DMS114 treated with DMSO at 0.1 percent for 48 hours (cell line): ENCODE measurements at regions not wholly inside any gene's neighbourhood (a gene's known extent, or its start where the extent isn't known, plus 50 kb on each side); places are given as distances from the start of the nearest gene placed in this dataset.
"Not testable (repeated sequence)": the region's sequence is repeated elsewhere in the genome, so short reads cannot be mapped to it uniquely, and the experiment has no call there.

Experiments used
- DNase-seq: peaks from one replicate; lab custom pipeline; 2025; ENCODE audit not compliant: unreplicated experiment; lab: John Stamatoyannopoulos, UW

DNA sequence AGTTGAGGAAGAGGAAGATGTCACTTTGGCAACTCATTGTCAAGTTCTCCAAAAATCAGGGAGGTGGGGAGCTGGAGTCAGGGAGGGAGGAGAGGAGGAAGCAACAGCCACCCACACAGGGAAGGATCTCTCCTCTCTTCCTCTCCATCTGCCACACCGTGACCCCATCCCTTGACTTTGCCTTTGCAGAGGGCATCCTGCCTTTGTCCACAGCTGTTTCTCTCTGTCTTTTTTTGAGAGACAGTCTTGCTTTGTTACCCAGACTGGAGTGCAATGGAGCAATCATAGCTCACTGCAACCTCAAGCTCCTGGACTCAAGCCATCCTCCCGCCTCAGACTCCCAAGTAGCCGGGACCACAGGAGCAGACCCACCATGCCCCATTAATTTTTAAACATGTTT is 276.0 kb downstream of the SHOX start:
- no peak for DNase-seq

DNA sequence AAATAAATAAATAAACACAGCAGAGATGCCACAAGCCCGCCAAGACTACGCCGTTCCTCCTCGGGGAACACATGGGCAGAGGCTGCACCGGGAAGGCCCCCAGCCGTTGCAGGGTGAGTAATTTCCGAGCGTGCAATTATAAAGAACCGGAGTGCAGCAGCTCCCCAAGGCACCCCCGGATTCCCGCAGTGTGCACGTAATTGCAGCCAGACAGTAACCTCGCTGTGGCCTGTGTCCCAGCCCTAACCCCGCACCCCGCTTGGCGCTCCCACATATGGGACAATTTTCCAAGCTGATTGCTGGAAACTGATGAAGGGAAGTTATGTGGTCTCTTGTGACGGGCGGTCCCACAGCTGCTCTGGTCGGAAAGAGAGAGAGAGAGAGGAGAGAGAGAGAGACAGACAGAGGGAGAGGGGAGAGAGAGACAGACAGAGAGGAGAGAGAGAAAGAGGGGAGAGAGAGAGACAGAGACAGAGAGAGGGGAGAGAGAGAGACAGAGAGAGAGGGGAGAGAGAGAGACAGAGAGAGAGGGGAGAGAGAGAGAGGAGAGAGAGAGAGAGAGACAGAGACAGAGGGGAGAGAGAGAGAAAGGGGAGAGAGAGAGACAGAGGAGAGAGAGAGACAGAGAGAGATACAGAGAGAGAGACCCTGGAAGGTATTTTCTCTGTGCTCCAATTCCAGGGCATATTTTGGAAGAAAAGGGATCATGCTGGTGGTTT is 275.4 kb downstream of the SHOX start:
- no peak for DNase-seq

DNA sequence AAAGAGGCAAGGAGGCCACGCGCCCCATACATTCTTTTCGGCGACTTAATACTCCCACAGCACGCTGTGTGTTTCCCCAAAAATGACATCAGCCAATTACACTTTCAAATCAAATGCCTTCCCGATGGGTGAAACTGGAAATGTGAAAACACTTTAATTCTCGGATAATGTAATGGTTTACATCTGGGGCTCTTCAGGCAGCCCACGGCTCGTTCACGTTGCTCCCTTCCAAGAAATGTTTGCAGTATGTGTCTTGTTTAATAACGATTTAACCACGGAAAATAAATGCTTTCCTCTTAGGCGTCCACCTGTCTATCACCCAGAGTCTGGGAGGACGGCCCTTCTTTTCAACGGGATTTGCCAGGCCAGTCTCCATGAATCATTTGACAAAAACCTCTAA is 272.5 kb downstream of the SHOX start:
- no peak for DNase-seq

DNA sequence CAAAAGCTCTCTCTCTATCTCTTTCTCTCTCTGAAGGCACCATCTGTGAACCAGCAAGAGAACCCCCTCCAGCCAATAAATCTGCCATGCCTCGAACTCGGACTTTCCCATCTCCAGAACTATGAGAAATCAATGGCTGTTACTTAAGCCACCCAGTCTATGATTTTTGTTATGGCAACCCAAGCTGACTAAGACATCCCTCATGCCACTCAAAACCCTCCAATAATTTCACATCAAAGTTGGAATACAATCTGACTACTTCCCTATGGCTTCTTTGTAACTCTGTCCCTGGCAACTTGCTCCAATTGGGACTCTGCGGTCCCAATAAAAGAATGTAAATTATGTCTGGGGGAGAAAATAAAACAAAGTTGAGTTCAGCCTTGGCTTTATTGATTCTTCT is 265.7 kb downstream of the SHOX start:
- DNase-seq = no peak

DNA sequence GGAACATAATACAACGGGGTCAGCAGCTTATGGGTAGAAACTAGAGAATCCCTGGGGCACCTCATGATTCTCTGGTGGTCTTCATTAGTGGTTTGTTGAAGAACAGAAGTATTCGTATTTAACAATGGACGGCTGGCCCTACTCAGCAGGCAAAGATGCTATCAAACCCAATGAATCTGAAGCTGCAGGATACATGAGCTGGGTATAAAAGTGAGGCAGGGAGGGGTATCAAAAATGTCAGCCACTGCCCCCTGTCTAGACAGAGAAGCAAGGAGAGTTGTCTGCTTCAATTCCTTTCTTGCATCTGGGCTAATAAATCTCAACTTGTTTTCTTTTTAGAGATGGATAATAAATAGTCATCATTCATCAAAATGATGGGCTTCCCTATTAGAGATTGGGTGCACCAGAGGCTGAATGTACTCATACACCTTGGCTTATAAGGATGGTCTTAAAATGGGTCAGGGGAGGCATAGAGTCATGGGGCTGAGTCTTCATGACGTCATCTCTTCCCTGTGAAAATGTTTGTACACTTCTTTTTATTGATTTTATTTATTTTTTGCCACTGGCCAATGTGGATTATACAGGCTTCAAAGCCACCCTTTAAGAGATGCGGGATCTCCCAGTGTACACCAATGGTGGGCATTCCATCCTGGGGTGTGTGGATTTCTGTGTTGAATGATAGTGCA is 259.5 kb downstream of the SHOX start:
- DNase-seq = no peak

DNA sequence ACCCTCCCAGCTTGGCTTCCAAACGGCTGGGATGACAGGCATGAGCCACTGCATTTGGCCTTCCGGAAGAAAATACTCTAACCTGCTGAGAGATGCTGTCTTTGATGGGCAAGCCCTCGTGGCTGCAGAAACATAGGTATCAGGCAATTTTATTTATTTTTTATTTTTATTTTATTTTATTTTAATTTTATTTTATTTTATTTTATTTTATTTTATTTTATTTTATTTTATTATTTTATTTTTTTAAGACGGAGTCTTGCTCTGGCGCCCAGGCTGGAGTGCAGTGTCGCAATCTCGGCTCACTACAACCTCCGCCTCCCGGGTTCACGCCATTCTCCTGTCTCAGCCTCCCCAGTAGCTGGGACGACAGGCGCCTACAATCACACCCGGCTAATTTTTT is 257.1 kb downstream of the SHOX start:
- not testable (repeated sequence) for DNase-seq

DNA sequence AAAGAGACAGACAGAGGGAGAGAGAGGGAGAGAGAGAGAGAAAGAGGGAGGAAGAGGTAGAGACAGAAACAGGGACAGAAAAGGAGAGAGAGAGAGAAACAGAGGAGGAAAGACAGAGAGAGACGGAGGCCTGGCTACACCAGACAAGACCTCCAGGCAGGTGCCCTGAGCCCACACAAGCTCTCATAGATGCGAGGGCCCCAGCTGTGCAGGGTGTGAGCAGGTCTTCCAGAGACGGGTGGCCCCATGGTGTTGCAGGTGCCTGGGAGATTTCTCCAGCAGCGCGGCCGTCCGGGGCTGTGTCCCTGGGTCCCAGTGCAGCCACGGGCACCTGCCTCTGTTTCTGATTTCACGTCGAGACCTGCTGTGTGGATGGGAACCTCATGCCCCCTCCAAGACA is 253.0 kb downstream of the SHOX start:
- no peak for DNase-seq

DNA sequence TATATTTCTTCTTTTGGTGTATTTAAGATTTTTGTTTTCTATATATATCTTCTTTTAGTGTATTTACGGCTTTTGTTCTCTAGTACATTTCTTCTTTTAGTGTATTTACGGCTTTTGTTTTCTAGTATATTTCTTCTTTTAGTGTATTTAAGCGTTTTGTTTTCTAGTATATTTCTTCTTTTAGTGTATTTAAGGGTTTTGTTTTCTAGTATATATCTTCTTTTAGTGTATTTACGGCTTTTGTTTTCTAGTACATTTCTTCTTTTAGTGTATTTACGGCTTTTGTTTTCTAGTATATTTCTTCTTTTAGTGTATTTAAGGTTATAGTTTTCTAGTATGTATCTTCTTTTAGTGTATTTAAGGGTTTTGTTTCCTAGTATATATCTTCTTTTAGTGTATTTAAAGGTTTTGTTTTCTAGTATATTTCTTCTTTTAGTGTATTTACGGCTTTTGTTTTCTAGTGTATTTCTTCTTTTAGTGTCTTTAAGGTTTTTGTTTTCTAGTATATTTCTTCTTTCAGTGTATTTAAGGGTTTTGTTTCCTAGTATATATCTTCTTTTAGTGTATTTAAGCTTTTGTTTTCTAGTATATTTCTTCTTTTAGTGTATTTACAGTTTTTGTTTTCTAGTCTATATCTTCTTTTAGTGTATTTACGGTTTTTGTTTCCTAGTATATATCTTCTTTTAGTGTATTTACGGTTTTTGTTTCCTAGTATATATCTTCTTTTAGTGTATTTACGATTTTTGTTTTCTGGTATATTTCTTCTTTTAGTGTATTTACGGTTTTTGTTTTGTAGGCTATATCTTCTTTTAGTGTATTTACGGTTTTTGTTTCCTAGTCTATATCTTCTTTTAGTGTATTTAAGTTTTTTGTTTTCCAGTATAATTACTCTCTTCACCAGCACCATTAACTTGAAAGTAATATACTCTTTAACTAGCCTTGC is 249.4 kb downstream of the SHOX start:
- not testable (repeated sequence) for DNase-seq

DNA sequence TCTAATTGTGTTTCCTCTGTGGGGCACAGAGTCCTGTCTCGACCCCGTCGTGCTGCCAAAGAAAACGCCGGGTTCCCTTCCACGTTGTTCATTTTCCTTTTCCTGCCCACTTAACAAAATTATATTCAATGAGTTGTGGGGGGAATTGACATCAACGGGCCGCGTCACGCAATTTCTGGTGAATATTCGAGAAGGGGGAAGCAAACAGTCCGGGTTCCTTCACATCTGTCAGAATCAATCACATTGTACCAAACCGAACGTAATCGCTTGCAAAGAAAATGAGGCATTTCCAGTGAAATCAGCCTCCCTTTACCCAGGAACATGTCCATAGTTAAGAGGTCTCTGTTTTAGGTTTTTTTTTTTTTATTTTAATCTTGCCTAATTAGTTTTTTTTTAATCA is 243.5 kb downstream of the SHOX start:
- DNase-seq = no peak

DNA sequence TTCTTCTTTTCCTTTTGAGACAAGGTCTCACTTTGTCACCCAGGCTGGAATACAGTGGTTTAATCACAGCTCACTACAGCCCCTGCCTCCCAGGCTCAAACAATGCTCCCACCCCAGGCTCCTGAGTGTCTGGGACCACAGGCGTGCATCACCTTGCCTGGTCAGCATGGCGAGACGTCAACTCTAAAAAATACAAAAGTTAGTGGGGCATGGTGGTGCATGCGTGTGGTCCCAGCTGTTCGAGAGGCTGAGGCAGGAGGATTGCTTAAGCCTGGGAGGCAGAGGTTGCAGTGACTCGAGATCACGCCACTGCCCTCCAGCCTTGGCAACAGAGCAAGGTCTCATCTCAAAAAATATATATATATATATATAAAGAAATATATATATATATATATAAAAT is 242.4 kb downstream of the SHOX start:
- no peak for DNase-seq

DNA sequence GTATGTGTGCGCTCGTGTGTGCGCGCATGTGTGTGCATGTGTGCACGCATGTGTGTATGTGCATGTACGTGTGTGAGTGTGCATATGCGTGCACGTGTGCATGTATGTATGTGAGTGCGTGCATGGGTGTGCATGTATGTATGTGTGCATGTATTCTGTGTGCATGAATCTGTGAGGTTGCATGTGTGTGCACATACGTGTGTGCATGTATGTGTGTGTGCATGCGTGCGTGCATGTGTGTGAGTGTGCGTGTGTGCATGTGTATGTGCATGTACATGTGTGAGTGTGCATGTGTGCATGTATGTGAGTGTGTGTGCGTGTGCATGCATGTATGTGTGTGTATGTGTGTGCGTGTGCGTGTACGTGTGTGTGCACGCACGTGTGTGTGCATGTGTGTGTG is 241.5 kb downstream of the SHOX start:
- no peak for DNase-seq

DNA sequence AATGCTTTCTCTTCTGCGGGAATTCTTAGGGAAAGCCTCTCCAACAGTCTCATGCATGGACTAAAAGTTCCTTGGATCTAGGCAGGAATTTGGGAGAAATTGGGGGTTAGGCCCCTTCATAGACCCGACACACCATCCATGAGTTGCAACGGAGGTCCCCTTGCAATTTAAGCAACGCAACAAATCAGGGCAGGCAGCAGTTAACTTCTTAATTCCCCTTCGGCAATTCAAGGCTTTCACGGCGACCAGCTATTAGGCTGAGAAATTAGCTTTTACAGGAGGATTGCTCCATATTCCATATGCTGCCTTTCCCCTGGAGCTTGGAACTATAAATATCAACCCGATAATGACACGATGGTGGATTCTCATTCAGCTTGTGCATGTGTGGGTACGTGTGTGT is 241.0 kb downstream of the SHOX start:
- DNase-seq = no peak

DNA sequence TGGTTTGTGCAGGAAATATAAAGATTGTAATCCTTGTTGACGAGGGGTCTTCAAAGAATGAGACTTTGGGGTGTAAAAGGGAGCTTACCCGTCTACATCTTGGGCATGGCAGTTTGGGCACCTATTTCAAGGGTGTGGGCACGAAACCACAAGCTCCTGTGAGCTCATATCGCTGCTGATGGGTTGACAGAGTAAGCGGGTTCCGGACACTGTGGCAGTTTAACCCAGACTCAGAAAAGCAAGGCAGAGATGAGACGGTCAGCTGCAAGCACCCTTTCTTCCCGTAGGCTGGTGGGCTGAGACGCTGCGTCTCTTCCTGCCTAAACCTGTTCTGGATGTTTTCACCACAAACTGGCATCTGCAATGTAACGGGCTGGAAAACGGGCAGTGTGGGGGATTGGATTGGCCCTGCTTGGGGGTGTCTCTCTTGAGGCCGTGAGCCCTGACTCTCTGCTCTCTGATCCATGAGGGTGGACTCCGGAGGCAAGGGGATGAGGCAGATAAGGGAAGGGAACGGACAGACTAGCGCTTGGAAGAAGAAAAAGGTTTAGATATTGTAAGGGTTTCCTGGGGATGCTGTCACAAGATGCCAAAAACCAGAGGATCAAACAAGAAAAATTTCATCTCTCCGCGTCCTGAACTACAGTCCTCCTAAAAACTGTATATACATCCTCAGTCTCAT is 237.5 kb downstream of the SHOX start:
- no peak for DNase-seq

DNA sequence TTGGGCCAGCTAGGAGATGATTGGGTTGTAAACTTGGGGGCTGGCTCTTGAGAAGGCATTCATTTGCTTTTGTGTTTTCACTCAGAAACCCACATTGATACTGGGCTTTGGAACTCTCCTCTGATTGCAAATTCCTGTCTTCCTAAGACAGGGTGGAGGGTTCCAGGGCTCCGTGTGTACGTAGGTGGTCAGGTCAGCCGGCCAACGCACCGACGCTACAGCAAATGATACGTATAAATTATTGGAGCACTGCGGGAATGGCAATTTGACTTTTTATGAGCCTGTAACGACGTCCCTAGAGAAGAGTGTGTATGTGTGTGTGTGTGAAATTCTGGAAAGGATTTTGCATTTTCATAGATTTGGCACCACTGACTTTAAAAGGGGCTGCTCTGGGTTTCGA is 236.9 kb downstream of the SHOX start:
- no peak for DNase-seq

DNA sequence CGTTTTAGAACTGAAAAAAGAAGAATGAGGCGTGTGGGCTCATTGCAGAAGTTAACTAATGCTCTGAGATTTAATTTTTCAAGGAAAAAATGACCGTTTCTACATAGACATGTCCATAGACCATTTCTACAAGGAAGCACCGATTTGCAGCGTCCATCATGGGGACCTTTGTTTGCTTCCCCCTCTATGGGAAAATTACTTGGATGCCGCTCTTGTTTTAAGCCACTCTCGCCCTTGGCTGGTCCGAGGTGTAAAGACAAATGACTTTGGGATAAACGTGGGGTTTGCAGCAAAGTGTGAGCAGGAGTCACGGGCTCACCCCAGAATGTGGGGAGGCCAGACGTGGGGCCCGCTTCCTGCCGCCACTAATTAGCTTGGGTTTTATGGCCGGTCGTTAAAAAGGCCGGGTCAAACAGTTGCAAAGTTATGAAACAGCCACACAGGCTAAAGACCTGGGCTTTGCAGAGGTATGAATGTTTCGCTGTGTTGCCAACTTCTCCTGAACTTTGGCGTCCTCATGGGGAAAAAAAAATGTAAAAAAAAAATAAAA is 235.9 kb downstream of the SHOX start:
- no peak for DNase-seq

DNA sequence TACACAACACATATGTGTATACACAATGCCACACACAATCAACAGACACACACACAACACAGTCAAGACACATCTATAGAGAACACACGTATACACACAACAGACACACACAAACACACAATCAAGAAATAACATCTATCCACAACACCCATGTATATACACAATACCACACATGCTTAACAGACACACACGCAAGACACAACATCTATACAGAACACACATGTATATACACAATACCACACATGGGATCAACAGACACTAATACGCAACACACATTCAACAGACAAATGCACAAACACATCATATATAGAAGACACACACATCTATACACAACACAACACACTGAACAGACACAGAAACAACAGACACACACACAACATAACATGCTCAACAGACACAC is 234.8 kb downstream of the SHOX start:
- DNase-seq = no peak

DNA sequence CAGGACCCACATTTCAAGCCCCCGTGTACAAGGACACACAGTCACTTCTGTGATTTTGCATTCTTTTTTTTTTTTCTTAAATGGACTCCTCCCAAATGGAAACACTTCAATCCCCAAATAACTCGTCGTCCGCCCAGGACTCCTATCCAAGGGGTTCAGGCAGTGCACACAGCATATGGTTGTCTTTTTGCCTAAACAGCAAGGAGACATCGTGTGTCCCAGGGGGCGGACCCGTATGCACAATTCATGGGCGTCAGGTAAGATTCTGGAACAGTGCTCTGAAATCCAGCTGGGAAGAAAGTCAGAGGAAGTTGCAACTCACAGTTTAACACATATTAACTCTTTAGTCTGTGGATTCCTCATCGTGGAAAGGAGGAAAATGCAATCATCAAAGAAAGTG is 231.3 kb downstream of the SHOX start:
- no peak for DNase-seq

DNA sequence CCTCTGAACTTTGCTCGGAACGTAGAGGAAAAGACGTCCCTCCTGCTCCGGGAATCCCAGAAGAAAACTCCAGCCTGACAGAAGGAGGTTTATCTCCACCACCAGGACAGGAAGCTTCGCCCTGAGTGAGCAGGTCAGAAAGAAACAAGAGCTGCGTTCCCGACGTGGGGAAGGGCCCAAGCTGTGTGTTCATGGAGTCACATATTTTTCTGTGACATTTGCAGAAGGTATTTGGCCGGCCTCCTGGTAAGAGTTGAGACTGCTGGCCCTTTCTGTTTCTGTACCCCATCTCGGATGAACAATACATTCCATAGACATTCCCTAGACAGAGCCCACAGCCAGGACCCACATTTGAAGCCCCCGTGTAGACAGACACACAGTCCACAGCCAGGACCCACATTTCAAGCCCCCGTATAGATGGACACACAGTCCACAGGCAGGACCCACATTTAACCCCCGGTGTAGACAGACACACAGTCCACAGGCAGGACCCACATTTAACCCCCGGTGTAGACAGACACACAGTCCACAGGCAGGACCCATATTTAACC is 230.8 kb downstream of the SHOX start:
- no peak for DNase-seq

DNA sequence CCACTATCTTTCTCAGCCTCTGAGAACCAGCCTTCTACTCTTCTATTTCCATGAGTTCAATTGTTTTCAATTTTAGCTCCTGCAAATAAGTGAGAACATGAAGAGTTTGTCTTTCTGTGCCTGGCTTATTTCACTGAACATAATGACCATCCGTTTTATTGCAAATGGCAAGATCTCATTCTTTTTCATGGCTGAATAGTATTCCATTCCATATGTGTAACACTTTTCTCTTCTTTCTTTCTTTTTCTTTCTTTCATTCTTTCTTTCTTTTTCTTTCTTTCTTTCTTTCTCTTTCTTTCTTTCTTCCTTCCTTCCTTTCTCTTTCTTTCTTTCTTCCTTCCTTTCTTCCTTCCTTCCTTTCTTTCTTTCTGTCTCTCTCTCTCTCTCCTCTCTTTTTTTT is 228.7 kb downstream of the SHOX start:
- no peak for DNase-seq

DNA sequence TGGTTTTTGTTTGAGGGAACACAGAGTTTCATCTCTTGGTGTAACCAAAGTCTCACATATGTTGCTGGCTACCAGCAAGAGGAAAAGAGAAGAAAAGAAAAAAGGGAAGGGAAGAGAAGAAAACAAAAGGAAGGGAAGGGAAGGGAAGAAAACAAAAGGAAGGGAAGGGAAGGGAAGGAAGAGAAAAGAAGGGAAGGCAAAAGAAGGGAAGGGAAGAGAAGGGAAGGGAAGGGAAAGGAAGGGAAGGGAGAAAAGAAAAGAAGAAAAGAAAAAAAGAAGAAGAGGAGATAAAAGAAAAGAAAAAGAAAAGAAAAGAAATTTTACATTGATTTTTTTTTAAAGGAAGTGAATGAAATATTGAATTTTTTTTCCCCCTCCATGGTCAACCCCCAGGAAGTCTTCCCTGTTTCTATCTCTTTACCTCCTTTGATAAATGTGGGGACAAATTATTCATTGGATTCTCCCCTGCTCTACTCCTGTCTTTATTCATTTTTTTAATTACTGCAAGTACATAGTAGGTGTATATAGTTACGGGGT is 228.0 kb downstream of the SHOX start:
- no peak for DNase-seq
